HepG2 (cell line): ENCODE measurements at regions not wholly inside any gene's neighbourhood (a gene's known extent, or its start where the extent isn't known, plus 50 kb on each side); places are given as distances from the start of the nearest gene placed in this dataset.

ENCODE experiments used
- ZNF326 ChIP-seq: sonication (generic); formaldehyde crosslinking; IDR thresholded peaks from 2 replicates; pipeline ENCODE4 v1.4.0; 2020; ENCODE audit warnings: missing genetic modification reagents, borderline replicate concordance
- ZNF354B ChIP-seq: sonication (generic); formaldehyde crosslinking; IDR thresholded peaks from 2 replicates; pipeline ENCODE4 v1.8.0; 2022; ENCODE audit warnings: mild to moderate bottlenecking, missing genetic modification reagents
- TF ChIP-seq, protein P1 (sequence below): fragments of 450-650 bp; IDR thresholded peaks from 2 replicates; pipeline ENCODE4 v1.6.1; 2016
- TF ChIP-seq, protein P2 (sequence below): IDR thresholded peaks from 2 replicates; pipeline ENCODE4 v1.6.1; 2012; ENCODE audit warnings: inconsistent platforms
- TF ChIP-seq, protein P3 (sequence below): sonication (generic); formaldehyde crosslinking; IDR thresholded peaks from 2 replicates; pipeline ENCODE4 v1.5.0; 2020; ENCODE audit warnings: mild to moderate bottlenecking, missing genetic modification reagents, moderate library complexity

DNA sequence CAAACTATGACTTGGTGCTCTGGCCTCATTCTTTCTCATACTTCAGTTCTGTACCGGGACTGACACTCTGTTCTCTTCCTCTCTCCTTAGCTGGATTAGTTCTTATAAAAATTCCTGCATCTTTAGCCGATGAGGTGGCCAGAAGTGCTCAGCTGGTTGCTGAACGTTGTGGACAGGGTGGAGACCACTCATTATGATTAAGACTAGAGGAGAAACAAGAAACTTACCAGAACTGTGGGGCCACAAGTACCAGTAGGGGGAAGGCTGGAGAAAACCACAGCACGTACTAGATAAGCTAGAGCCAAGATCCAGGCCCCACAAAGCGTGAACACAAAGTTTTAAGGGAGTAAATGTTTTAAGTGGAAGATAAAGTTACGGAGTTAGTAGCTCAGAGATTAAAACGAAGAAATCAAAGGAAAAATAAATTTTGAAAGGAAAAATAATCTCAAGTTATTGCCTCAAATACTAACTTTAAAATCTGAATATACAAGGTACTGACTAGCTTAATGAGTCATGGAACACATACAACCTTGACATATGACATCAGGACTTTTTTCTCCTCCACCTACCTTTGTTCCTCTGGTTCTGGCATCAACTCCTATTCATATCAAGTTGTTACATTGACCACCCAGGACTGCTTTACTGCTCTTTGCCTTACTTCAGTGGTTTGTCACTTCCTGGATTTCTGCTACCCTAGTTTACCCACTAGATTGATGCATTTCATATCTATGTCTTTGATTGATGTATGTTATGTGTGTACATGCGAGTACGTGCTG is 469.0 kb downstream of the TFEC start:
- TF ChIP-seq ZNF326: no peak
- TF ChIP-seq, protein P1, sequence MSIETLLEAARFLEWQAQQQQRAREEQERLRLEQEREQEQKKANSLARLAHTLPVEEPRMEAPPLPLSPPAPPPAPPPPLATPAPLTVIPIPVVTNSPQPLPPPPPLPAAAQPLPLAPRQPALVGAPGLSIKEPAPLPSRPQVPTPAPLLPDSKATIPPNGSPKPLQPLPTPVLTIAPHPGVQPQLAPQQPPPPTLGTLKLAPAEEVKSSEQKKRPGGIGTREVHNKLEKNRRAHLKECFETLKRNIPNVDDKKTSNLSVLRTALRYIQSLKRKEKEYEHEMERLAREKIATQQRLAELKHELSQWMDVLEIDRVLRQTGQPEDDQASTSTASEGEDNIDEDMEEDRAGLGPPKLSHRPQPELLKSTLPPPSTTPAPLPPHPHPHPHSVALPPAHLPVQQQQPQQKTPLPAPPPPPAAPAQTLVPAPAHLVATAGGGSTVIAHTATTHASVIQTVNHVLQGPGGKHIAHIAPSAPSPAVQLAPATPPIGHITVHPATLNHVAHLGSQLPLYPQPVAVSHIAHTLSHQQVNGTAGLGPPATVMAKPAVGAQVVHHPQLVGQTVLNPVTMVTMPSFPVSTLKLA: no peak
- TF ChIP-seq, protein P2, sequence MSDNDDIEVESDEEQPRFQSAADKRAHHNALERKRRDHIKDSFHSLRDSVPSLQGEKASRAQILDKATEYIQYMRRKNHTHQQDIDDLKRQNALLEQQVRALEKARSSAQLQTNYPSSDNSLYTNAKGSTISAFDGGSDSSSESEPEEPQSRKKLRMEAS: no peak
- TF ChIP-seq, protein P3, sequence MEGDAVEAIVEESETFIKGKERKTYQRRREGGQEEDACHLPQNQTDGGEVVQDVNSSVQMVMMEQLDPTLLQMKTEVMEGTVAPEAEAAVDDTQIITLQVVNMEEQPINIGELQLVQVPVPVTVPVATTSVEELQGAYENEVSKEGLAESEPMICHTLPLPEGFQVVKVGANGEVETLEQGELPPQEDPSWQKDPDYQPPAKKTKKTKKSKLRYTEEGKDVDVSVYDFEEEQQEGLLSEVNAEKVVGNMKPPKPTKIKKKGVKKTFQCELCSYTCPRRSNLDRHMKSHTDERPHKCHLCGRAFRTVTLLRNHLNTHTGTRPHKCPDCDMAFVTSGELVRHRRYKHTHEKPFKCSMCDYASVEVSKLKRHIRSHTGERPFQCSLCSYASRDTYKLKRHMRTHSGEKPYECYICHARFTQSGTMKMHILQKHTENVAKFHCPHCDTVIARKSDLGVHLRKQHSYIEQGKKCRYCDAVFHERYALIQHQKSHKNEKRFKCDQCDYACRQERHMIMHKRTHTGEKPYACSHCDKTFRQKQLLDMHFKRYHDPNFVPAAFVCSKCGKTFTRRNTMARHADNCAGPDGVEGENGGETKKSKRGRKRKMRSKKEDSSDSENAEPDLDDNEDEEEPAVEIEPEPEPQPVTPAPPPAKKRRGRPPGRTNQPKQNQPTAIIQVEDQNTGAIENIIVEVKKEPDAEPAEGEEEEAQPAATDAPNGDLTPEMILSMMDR (CRISPR knock-in tag): no peak
- TF ChIP-seq ZNF354B (CRISPR knock-in tag): no peak
